RWPE2 (cell line): ENCODE measurements at regions not wholly inside any gene's neighbourhood (a gene's known extent, or its start where the extent isn't known, plus 50 kb on each side); places are given as distances from the start of the nearest gene placed in this dataset.

ENCODE experiments used
- ATAC-seq: fragments of 200-7000 bp; cut with Tn5 transposase; 3 replicates; pipeline ENCODE4 v1.9.1; 2021; ENCODE audit warnings: low read depth
- DNase-seq: peaks from one replicate; pipeline ENCODE4 v3.0.0-alpha.2; 2020; ENCODE audit warnings: low spot score
- H3K27ac ChIP-seq: fragments of 450-650 bp; 2 replicates; pipeline ENCODE4 v1.5.1; 2017; ENCODE audit warnings: mild to moderate bottlenecking; ENCODE audit not compliant: poor library complexity, severe bottlenecking
- H3K27me3 ChIP-seq: fragments of 250-450 bp; sonication (Bioruptor Pico); 2 replicates; pipeline ENCODE4 v1.5.1; 2021; ENCODE audit warnings: mild to moderate bottlenecking, moderate library complexity; ENCODE audit not compliant: insufficient read depth, poor library complexity, severe bottlenecking
- H3K36me3 ChIP-seq: fragments of 250-450 bp; sonication (Bioruptor Pico); 2 replicates; pipeline ENCODE4 v1.5.1; 2020; ENCODE audit warnings: low read depth, mild to moderate bottlenecking, moderate library complexity
- H3K4me1 ChIP-seq: fragments of 250-450 bp; sonication (Bioruptor Pico); 2 replicates; pipeline ENCODE4 v1.5.1; 2021; ENCODE audit warnings: mild to moderate bottlenecking, moderate library complexity; ENCODE audit not compliant: insufficient read depth, poor library complexity, severe bottlenecking
- H3K4me3 ChIP-seq: fragments of 250-450 bp; sonication (Bioruptor Pico); 2 replicates; pipeline ENCODE4 v1.5.1; 2021; ENCODE audit warnings: mild to moderate bottlenecking, moderate library complexity; ENCODE audit not compliant: severe bottlenecking
- H3K9me3 ChIP-seq: fragments of 250-450 bp; sonication (Bioruptor Pico); 2 replicates; pipeline ENCODE4 v1.5.1; 2021; ENCODE audit warnings: mild to moderate bottlenecking, moderate library complexity; ENCODE audit not compliant: severe bottlenecking
- CTCF ChIP-seq: fragments of 450-650 bp; IDR thresholded peaks from one replicate; pipeline ENCODE4 v1.5.1; 2017; ENCODE audit warnings: mild to moderate bottlenecking, moderate library complexity; ENCODE audit not compliant: poor library complexity, severe bottlenecking

- H3K4me1 ChIP-seq: no peaks in the 10 kb centered on the region
- DNase-seq (no peak), ATAC-seq (no peak)
- no peaks in the 10 kb centered on the region for H3K9me3 ChIP-seq
- no peaks in the 10 kb centered on the region for H3K36me3 ChIP-seq
- no peaks in the 10 kb centered on the region for H3K27me3 ChIP-seq
- TF ChIP-seq CTCF: no peak
- H3K4me3 ChIP-seq: no peak overlapping the region
- no peak overlapping the region for H3K27ac ChIP-seq
These were observed 615.6 kb upstream of the DPPA4 start for GRCh38 chr3:109952924-109953323.

GRCh38 chr3:109963831-109964230 is 626.5 kb upstream of the DPPA4 start:
- no peak for TF ChIP-seq CTCF
- Histone ChIP-seq H3K36me3 (no peaks in the 10 kb centered on the region), H3K4me1 (no peaks in the 10 kb centered on the region), H3K4me3 (no peak overlapping the region), H3K27me3 (no peaks in the 10 kb centered on the region), H3K9me3 (no peaks in the 10 kb centered on the region), H3K27ac (no peak overlapping the region)
- no peak for DNase-seq
- ATAC-seq: no peak

- no peak overlapping the region for H3K4me3 ChIP-seq
- H3K4me1 ChIP-seq: no peaks in the 10 kb centered on the region
- H3K9me3 ChIP-seq: no peaks in the 10 kb centered on the region
- H3K27me3 ChIP-seq: no peaks in the 10 kb centered on the region
- ATAC-seq (no peak), DNase-seq (no peak)
- no peaks in the 10 kb centered on the region for H3K36me3 ChIP-seq
- no peak overlapping the region for H3K27ac ChIP-seq
- TF ChIP-seq CTCF: no peak
These were observed 636.4 kb upstream of the DPPA4 start for GRCh38 chr3:109973733-109974132.

GRCh38 chr3:109977897-109978296 is 640.6 kb upstream of the DPPA4 start:
- DNase-seq: no peak
- ATAC-seq: no peak
- no peak overlapping the region for H3K27ac ChIP-seq
- H3K4me1 ChIP-seq: no peaks in the 10 kb centered on the region
- no peaks in the 10 kb centered on the region for H3K27me3 ChIP-seq
- H3K9me3 ChIP-seq: no peaks in the 10 kb centered on the region
- TF ChIP-seq CTCF: no peak
- no peak overlapping the region for H3K4me3 ChIP-seq
- no peaks in the 10 kb centered on the region for H3K36me3 ChIP-seq

GRCh38 chr3:109982201-109982600 is 644.9 kb upstream of the DPPA4 start:
- no peak overlapping the region for H3K27ac ChIP-seq
- no peaks in the 10 kb centered on the region for H3K36me3 ChIP-seq
- TF ChIP-seq CTCF: no peak
- H3K9me3 ChIP-seq: no peaks in the 10 kb centered on the region
- ATAC-seq: no peak
- H3K4me1 ChIP-seq: no peaks in the 10 kb centered on the region
- H3K27me3 ChIP-seq: no peaks in the 10 kb centered on the region
- H3K4me3 ChIP-seq: no peak overlapping the region
- DNase-seq: no peak
